CD14-positive monocyte (primary cell): ENCODE measurements at regions not wholly inside any gene's neighbourhood (a gene's known extent, or its start where the extent isn't known, plus 50 kb on each side); places are given as distances from the start of the nearest gene placed in this dataset.

ENCODE experiments used
- DNase-seq, 3 donors: peaks; one replicate each; pipeline ENCODE4 v3.0.0-alpha.2; 2011 to 2022
- H2AFZ ChIP-seq: 2 replicates; pipeline ENCODE4 v1.6.0; 2012; ENCODE audit warnings: mild to moderate bottlenecking, low read depth, low read length, inconsistent platforms; ENCODE audit not compliant: insufficient read depth, poor library complexity, severe bottlenecking
- H3K27ac ChIP-seq, 2 donors: 1 replicate in 1 of 2; 2 replicates in 1 of 2; pipeline ENCODE4 v1.5.1; 2012 to 2013; ENCODE audit warnings: low read length in 2 of 2, control low read depth in 1 of 2, inconsistent platforms in 1 of 2, low read depth in 1 of 2, mild to moderate bottlenecking in 1 of 2
- H3K27me3 ChIP-seq, 2 donors: one replicate each; pipeline versions ENCODE4 v1.6.0 to v1.6.1; 2011 to 2013; ENCODE audit warnings: low read length in 2 of 2; ENCODE audit not compliant: control insufficient read depth in 2 of 2, insufficient read depth in 2 of 2
- H3K36me3 ChIP-seq, 2 donors: replicated peaks in 1 of 2; 1 replicate in 1 of 2; 2 replicates in 1 of 2; pipeline versions ENCODE4 v1.5.1 to v1.6.1; 2012 to 2013; ENCODE audit warnings: low read length in 2 of 2, control low read depth in 1 of 2, inconsistent platforms in 1 of 2, mild to moderate bottlenecking in 1 of 2; ENCODE audit not compliant: insufficient read depth in 2 of 2, control insufficient read depth in 1 of 2
- H3K4me1 ChIP-seq, 2 donors: 1 replicate in 1 of 2; 2 replicates in 1 of 2; pipeline versions ENCODE4 v1.5.1 to v1.6.1; 2012 to 2013; ENCODE audit warnings: low read length in 2 of 2, control low read depth in 1 of 2, inconsistent platforms in 1 of 2, mild to moderate bottlenecking in 1 of 2, moderate library complexity in 1 of 2; ENCODE audit not compliant: insufficient read depth in 2 of 2, control insufficient read depth in 1 of 2
- H3K4me2 ChIP-seq: replicated peaks from 2 replicates; pipeline ENCODE3; 2012; ENCODE audit warnings: low read length, moderate library complexity, mild to moderate bottlenecking; ENCODE audit not compliant: poor library complexity, severe bottlenecking; ENCODE audit errors: extremely low read depth
- H3K4me3 ChIP-seq, 3 experiments: fragments of 200-600 bp in 1 of 3; sonication (generic) in 1 of 3; replicated peaks in 1 of 3; 1 replicate in 2 of 3; 2 replicates in 1 of 3; pipeline ENCODE4 v1.5.1; 2011 to 2013; ENCODE audit warnings: low read length in 3 of 3, mild to moderate bottlenecking in 3 of 3, control low read depth in 2 of 3, low read depth in 2 of 3, inconsistent platforms in 1 of 3, moderate library complexity in 1 of 3
- H3K79me2 ChIP-seq: 2 replicates; pipeline ENCODE4 v1.6.0; 2012; ENCODE audit warnings: mild to moderate bottlenecking, control low read depth, inconsistent platforms, low read length, moderate library complexity; ENCODE audit not compliant: insufficient read depth
- H3K9ac ChIP-seq: 2 replicates; pipeline ENCODE4 v1.6.0; 2017; ENCODE audit warnings: low read length, mild to moderate bottlenecking; ENCODE audit not compliant: insufficient read depth, poor library complexity, severe bottlenecking
- H3K9me3 ChIP-seq, 2 donors: replicated peaks in 1 of 2; 1 replicate in 1 of 2; 2 replicates in 1 of 2; pipeline versions ENCODE4 v1.5.1 to v1.6.1; 2012 to 2013; ENCODE audit warnings: low read length in 2 of 2, control low read depth in 1 of 2; ENCODE audit not compliant: control insufficient read depth in 1 of 2, insufficient read depth in 1 of 2
- H4K20me1 ChIP-seq: 2 replicates; pipeline ENCODE4 v1.6.0; 2012; ENCODE audit warnings: mild to moderate bottlenecking, low read length, control low read depth, moderate library complexity; ENCODE audit not compliant: insufficient read depth
- H3K27ac Mint-ChIP-seq, 7 donors: one replicate each; pipeline ENCODE4 v1.8.0; 2020; ENCODE audit warnings: mild to moderate bottlenecking in 7 of 7, mixed read lengths in 7 of 7, moderate library complexity in 6 of 7, inconsistent platforms in 2 of 7
- H3K27me3 Mint-ChIP-seq, 3 donors: one replicate each; pipeline ENCODE4 v1.8.0; 2021 to 2022; ENCODE audit warnings: low read depth in 3 of 3, mild to moderate bottlenecking in 3 of 3, mixed read lengths in 3 of 3, moderate library complexity in 3 of 3, inconsistent platforms in 1 of 3
- H3K36me3 Mint-ChIP-seq, 2 donors: one replicate each; pipeline ENCODE4 v1.8.0; 2020; ENCODE audit warnings: mixed read lengths in 2 of 2, inconsistent platforms in 1 of 2, mild to moderate bottlenecking in 1 of 2
- H3K4me1 Mint-ChIP-seq: one replicate; pipeline ENCODE4 v1.8.0; 2020; ENCODE audit warnings: mild to moderate bottlenecking, mixed read lengths
- H3K4me3 Mint-ChIP-seq, 2 donors: one replicate each; pipeline ENCODE4 v1.8.0; 2020; ENCODE audit warnings: mild to moderate bottlenecking in 2 of 2, mixed read lengths in 2 of 2, moderate library complexity in 1 of 2
- H3K9me3 Mint-ChIP-seq, 7 donors: one replicate each; pipeline ENCODE4 v1.8.0; 2020 to 2022; ENCODE audit warnings: mixed read lengths in 7 of 7, mild to moderate bottlenecking in 6 of 7, moderate library complexity in 6 of 7, inconsistent platforms in 2 of 7
- WGBS: methylation state at CpG from one replicate; pipeline ENCODE4 v1.1.5; 2013; ENCODE audit warnings: missing lambda C conversion rate; ENCODE audit not compliant: insufficient coverage; 5-methylcytosine and 5-hydroxymethylcytosine counted together
- intact Hi-C, 2 donors: fragments of 100-400 bp; cut with micrococcal nuclease; formaldehyde crosslinking; loops; one replicate each; pipeline versions ENCODE4 v1.15.0 to v1.15.1; 2023
- TF ChIP-seq, protein P1 (sequence below): fragments of 200-600 bp; IDR thresholded peaks from one replicate; pipeline ENCODE4 v1.8.0; 2022; ENCODE audit warnings: antibody characterized with exemption, mild to moderate bottlenecking

- Histone ChIP-seq H3K4me1 (no peaks in the 10 kb centered on the region), H3K27me3 (no peaks in the 10 kb centered on the region), H4K20me1 (no peaks in the 10 kb centered on the region), H3K79me2 (no peaks in the 10 kb centered on the region), H3K36me3 (no peaks in the 10 kb centered on the region), H3K4me3 (no peak overlapping the region), H3K27ac (no peak overlapping the region), H3K4me2 (no peak overlapping the region), H3K9me3 (peaks cover 0 to 6% of the 10 kb centered on the region in 2 donors), H2AFZ (no peak overlapping the region), H3K9ac (no peak overlapping the region)
- H3K4me3 Mint-ChIP-seq = no peak overlapping the region
- DNase-seq = no peak
- TF ChIP-seq, protein P1, sequence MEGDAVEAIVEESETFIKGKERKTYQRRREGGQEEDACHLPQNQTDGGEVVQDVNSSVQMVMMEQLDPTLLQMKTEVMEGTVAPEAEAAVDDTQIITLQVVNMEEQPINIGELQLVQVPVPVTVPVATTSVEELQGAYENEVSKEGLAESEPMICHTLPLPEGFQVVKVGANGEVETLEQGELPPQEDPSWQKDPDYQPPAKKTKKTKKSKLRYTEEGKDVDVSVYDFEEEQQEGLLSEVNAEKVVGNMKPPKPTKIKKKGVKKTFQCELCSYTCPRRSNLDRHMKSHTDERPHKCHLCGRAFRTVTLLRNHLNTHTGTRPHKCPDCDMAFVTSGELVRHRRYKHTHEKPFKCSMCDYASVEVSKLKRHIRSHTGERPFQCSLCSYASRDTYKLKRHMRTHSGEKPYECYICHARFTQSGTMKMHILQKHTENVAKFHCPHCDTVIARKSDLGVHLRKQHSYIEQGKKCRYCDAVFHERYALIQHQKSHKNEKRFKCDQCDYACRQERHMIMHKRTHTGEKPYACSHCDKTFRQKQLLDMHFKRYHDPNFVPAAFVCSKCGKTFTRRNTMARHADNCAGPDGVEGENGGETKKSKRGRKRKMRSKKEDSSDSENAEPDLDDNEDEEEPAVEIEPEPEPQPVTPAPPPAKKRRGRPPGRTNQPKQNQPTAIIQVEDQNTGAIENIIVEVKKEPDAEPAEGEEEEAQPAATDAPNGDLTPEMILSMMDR = no peak
- H3K27ac Mint-ChIP-seq = no peak overlapping the region
- intact Hi-C loops = no loop called here
- H3K9me3 Mint-ChIP-seq = peaks cover 0 to 9% (median 5%) of the 10 kb centered on the region in 7 donors
- peaks cover 0 to 2% (median 0%) of the 10 kb centered on the region in 3 donors for H3K27me3 Mint-ChIP-seq
- H3K4me1 Mint-ChIP-seq = no peaks in the 10 kb centered on the region
- no peaks in the 10 kb centered on the region for H3K36me3 Mint-ChIP-seq
- WGBS = no CpG with 5 or more reads among the region's 1 CpG
These were observed 102.8 kb upstream of the KCNJ16 start for GRCh38 chr17:69972251-69972650.

- no peaks in the 10 kb centered on the region for H4K20me1 ChIP-seq
- H3K4me1 ChIP-seq = no peaks in the 10 kb centered on the region
- H3K4me2 ChIP-seq = no peak overlapping the region
- H3K9me3 Mint-ChIP-seq = peaks cover 0 to 7% (median 2%) of the 10 kb centered on the region in 7 donors
- no peak overlapping the region for H2AFZ ChIP-seq
- no peak overlapping the region for H3K27ac Mint-ChIP-seq
- no peak overlapping the region for H3K4me3 Mint-ChIP-seq
- H3K36me3 Mint-ChIP-seq = no peaks in the 10 kb centered on the region
- H3K27me3 Mint-ChIP-seq = no peaks in the 10 kb centered on the region
- intact Hi-C loops = no loop called here
- WGBS = no CpG with 5 or more reads among the region's 1 CpG
- H3K9ac ChIP-seq = no peak overlapping the region
- TF ChIP-seq, protein P1 = no peak
- no peak overlapping the region for H3K4me3 ChIP-seq
- H3K36me3 ChIP-seq = no peaks in the 10 kb centered on the region
- no peak for DNase-seq
- no peaks in the 10 kb centered on the region for H3K79me2 ChIP-seq
- peaks cover 0 to 6% of the 10 kb centered on the region in 2 donors for H3K9me3 ChIP-seq
- H3K27me3 ChIP-seq = no peaks in the 10 kb centered on the region
- no peak overlapping the region for H3K27ac ChIP-seq
- no peaks in the 10 kb centered on the region for H3K4me1 Mint-ChIP-seq
These were observed 99.2 kb upstream of the KCNJ16 start for GRCh38 chr17:69975808-69976207.
